ENCODE measurements at regions not wholly inside any gene's neighbourhood (a gene's known extent, or its start where the extent isn't known, plus 50 kb on each side); places are given as distances from the start of the nearest gene placed in this dataset.

- Mint-ChIP-seq H3K36me3 (ENCODE audit: low read depth) (no peaks in the 10 kb centered on the region), H3K4me3 (ENCODE audit: low read depth) (no peak overlapping the region), H3K9me3 (no peaks in the 10 kb centered on the region), H3K27ac (no peak overlapping the region), H3K4me1 (ENCODE audit: low read depth) (no peaks in the 10 kb centered on the region), H3K27me3 (ENCODE audit: low read depth) (no peaks in the 10 kb centered on the region)
- intact Hi-C loops (cut with micrococcal nuclease) = no loop called here
- DNase-seq (ENCODE audit: low spot score) = no peak
Observed at GRCh38 chr20:22791877-22792525, 207.6 kb upstream of the FOXA2 start.

- no peak overlapping the region for H3K27ac Mint-ChIP-seq
- no peak overlapping the region for H3K4me3 Mint-ChIP-seq (ENCODE audit: low read depth)
- H3K27me3 Mint-ChIP-seq (ENCODE audit: low read depth) = no peaks in the 10 kb centered on the region
- DNase-seq (ENCODE audit: low spot score) = no peak
- no peaks in the 10 kb centered on the region for H3K9me3 Mint-ChIP-seq
- no peaks in the 10 kb centered on the region for H3K36me3 Mint-ChIP-seq (ENCODE audit: low read depth)
- no peaks in the 10 kb centered on the region for H3K4me1 Mint-ChIP-seq (ENCODE audit: low read depth)
- intact Hi-C loops (cut with micrococcal nuclease) = no loop called here
Observed at GRCh38 chr20:22794200-22794599, 209.8 kb upstream of the FOXA2 start.

GRCh38 chr20:22795433-22795832 lies 211.1 kb upstream of the FOXA2 start:
- Mint-ChIP-seq H3K9me3 (no peaks in the 10 kb centered on the region), H3K4me1 (ENCODE audit: low read depth) (no peaks in the 10 kb centered on the region), H3K27ac (no peak overlapping the region), H3K36me3 (ENCODE audit: low read depth) (no peaks in the 10 kb centered on the region), H3K27me3 (ENCODE audit: low read depth) (no peaks in the 10 kb centered on the region), H3K4me3 (ENCODE audit: low read depth) (no peak overlapping the region)
- intact Hi-C loops (cut with micrococcal nuclease) = no loop called here
- no peak for DNase-seq (ENCODE audit: low spot score)

GRCh38 chr20:22795871-22796270 lies 211.5 kb upstream of the FOXA2 start:
- H3K4me3 Mint-ChIP-seq (ENCODE audit: low read depth) = no peak overlapping the region
- no peaks in the 10 kb centered on the region for H3K27me3 Mint-ChIP-seq (ENCODE audit: low read depth)
- no peaks in the 10 kb centered on the region for H3K36me3 Mint-ChIP-seq (ENCODE audit: low read depth)
- intact Hi-C loops (cut with micrococcal nuclease) = no loop called here
- DNase-seq (ENCODE audit: low spot score) = no peak
- no peak overlapping the region for H3K27ac Mint-ChIP-seq
- H3K9me3 Mint-ChIP-seq = no peaks in the 10 kb centered on the region
- H3K4me1 Mint-ChIP-seq (ENCODE audit: low read depth) = no peaks in the 10 kb centered on the region

- Mint-ChIP-seq H3K27ac (no peak overlapping the region), H3K27me3 (ENCODE audit: low read depth) (no peaks in the 10 kb centered on the region), H3K36me3 (ENCODE audit: low read depth) (no peaks in the 10 kb centered on the region), H3K4me3 (ENCODE audit: low read depth) (no peak overlapping the region), H3K4me1 (ENCODE audit: low read depth) (no peaks in the 10 kb centered on the region), H3K9me3 (no peaks in the 10 kb centered on the region)
- intact Hi-C loops (cut with micrococcal nuclease) = no loop called here
- no peak for DNase-seq (ENCODE audit: low spot score)
Observed at GRCh38 chr20:22796469-22797077, 212.2 kb upstream of the FOXA2 start.

GRCh38 chr20:22797103-22797502 lies 212.7 kb upstream of the FOXA2 start:
- intact Hi-C loops (cut with micrococcal nuclease) = no loop called here
- no peaks in the 10 kb centered on the region for H3K27me3 Mint-ChIP-seq (ENCODE audit: low read depth)
- no peaks in the 10 kb centered on the region for H3K4me1 Mint-ChIP-seq (ENCODE audit: low read depth)
- H3K9me3 Mint-ChIP-seq = no peaks in the 10 kb centered on the region
- H3K36me3 Mint-ChIP-seq (ENCODE audit: low read depth) = no peaks in the 10 kb centered on the region
- H3K4me3 Mint-ChIP-seq (ENCODE audit: low read depth) = no peak overlapping the region
- no peak overlapping the region for H3K27ac Mint-ChIP-seq
- DNase-seq (ENCODE audit: low spot score) = no peak

- no peak for DNase-seq (ENCODE audit: low spot score)
- H3K4me3 Mint-ChIP-seq (ENCODE audit: low read depth) = no peak overlapping the region
- no peaks in the 10 kb centered on the region for H3K9me3 Mint-ChIP-seq
- H3K27me3 Mint-ChIP-seq (ENCODE audit: low read depth) = no peaks in the 10 kb centered on the region
- no peaks in the 10 kb centered on the region for H3K36me3 Mint-ChIP-seq (ENCODE audit: low read depth)
- intact Hi-C loops (cut with micrococcal nuclease) = no loop called here
- H3K4me1 Mint-ChIP-seq (ENCODE audit: low read depth) = no peaks in the 10 kb centered on the region
- H3K27ac Mint-ChIP-seq = no peak overlapping the region
Observed at GRCh38 chr20:22799687-22800086, 215.3 kb upstream of the FOXA2 start.

- no peak for DNase-seq (ENCODE audit: low spot score)
- H3K36me3 Mint-ChIP-seq (ENCODE audit: low read depth) = no peaks in the 10 kb centered on the region
- H3K4me3 Mint-ChIP-seq (ENCODE audit: low read depth) = no peak overlapping the region
- no peak overlapping the region for H3K27ac Mint-ChIP-seq
- H3K27me3 Mint-ChIP-seq (ENCODE audit: low read depth) = no peaks in the 10 kb centered on the region
- H3K4me1 Mint-ChIP-seq (ENCODE audit: low read depth) = no peaks in the 10 kb centered on the region
- intact Hi-C loops (cut with micrococcal nuclease) = no loop called here
- H3K9me3 Mint-ChIP-seq = no peaks in the 10 kb centered on the region
Observed at GRCh38 chr20:22800129-22800528, 215.8 kb upstream of the FOXA2 start.

- Mint-ChIP-seq H3K27ac (no peak overlapping the region), H3K4me3 (ENCODE audit: low read depth) (no peak overlapping the region), H3K9me3 (no peaks in the 10 kb centered on the region), H3K4me1 (ENCODE audit: low read depth) (no peaks in the 10 kb centered on the region), H3K27me3 (ENCODE audit: low read depth) (no peaks in the 10 kb centered on the region), H3K36me3 (ENCODE audit: low read depth) (no peaks in the 10 kb centered on the region)
- no peak for DNase-seq (ENCODE audit: low spot score)
- intact Hi-C loops (cut with micrococcal nuclease) = no loop called here
Observed at GRCh38 chr20:22801528-22801927, 217.2 kb upstream of the FOXA2 start.

- Mint-ChIP-seq H3K9me3 (no peaks in the 10 kb centered on the region), H3K4me1 (ENCODE audit: low read depth) (no peaks in the 10 kb centered on the region), H3K27ac (no peak overlapping the region), H3K36me3 (ENCODE audit: low read depth) (no peaks in the 10 kb centered on the region), H3K4me3 (ENCODE audit: low read depth) (no peak overlapping the region), H3K27me3 (ENCODE audit: low read depth) (no peaks in the 10 kb centered on the region)
- DNase-seq (ENCODE audit: low spot score) = no peak
- intact Hi-C loops (cut with micrococcal nuclease) = no loop called here
Observed at GRCh38 chr20:22802296-22802695, 217.9 kb upstream of the FOXA2 start.

- H3K27me3 Mint-ChIP-seq (ENCODE audit: low read depth) = no peaks in the 10 kb centered on the region
- intact Hi-C loops (cut with micrococcal nuclease) = no loop called here
- no peak overlapping the region for H3K4me3 Mint-ChIP-seq (ENCODE audit: low read depth)
- H3K27ac Mint-ChIP-seq = no peak overlapping the region
- DNase-seq (ENCODE audit: low spot score) = no peak
- H3K4me1 Mint-ChIP-seq (ENCODE audit: low read depth) = no peaks in the 10 kb centered on the region
- H3K36me3 Mint-ChIP-seq (ENCODE audit: low read depth) = no peaks in the 10 kb centered on the region
- no peaks in the 10 kb centered on the region for H3K9me3 Mint-ChIP-seq
Observed at GRCh38 chr20:22805219-22805618, 220.8 kb upstream of the FOXA2 start.

GRCh38 chr20:22805996-22806395 lies 221.6 kb upstream of the FOXA2 start:
- intact Hi-C loops (cut with micrococcal nuclease) = no loop called here
- no peak for DNase-seq (ENCODE audit: low spot score)
- Mint-ChIP-seq H3K9me3 (no peaks in the 10 kb centered on the region), H3K27me3 (ENCODE audit: low read depth) (no peaks in the 10 kb centered on the region), H3K4me1 (ENCODE audit: low read depth) (no peaks in the 10 kb centered on the region), H3K4me3 (ENCODE audit: low read depth) (no peak overlapping the region), H3K27ac (no peak overlapping the region), H3K36me3 (ENCODE audit: low read depth) (no peaks in the 10 kb centered on the region)

- intact Hi-C loops (cut with micrococcal nuclease) = no loop called here
- DNase-seq (ENCODE audit: low spot score) = no peak
- no peak overlapping the region for H3K27ac Mint-ChIP-seq
- no peaks in the 10 kb centered on the region for H3K27me3 Mint-ChIP-seq (ENCODE audit: low read depth)
- no peak overlapping the region for H3K4me3 Mint-ChIP-seq (ENCODE audit: low read depth)
- H3K4me1 Mint-ChIP-seq (ENCODE audit: low read depth) = no peaks in the 10 kb centered on the region
- H3K36me3 Mint-ChIP-seq (ENCODE audit: low read depth) = no peaks in the 10 kb centered on the region
- no peaks in the 10 kb centered on the region for H3K9me3 Mint-ChIP-seq
Observed at GRCh38 chr20:22807045-22807444, 222.7 kb upstream of the FOXA2 start.
